Renal pelvis (tissue), 1 donor: ENCODE measurements at regions not wholly inside any gene's neighbourhood (a gene's known extent, or its start where the extent isn't known, plus 50 kb on each side); places are given as distances from the start of the nearest gene placed in this dataset.

Experiments
- DNase-seq: peaks from one replicate; pipeline ENCODE4 v3.0.0-alpha.2; 2013

DNA sequence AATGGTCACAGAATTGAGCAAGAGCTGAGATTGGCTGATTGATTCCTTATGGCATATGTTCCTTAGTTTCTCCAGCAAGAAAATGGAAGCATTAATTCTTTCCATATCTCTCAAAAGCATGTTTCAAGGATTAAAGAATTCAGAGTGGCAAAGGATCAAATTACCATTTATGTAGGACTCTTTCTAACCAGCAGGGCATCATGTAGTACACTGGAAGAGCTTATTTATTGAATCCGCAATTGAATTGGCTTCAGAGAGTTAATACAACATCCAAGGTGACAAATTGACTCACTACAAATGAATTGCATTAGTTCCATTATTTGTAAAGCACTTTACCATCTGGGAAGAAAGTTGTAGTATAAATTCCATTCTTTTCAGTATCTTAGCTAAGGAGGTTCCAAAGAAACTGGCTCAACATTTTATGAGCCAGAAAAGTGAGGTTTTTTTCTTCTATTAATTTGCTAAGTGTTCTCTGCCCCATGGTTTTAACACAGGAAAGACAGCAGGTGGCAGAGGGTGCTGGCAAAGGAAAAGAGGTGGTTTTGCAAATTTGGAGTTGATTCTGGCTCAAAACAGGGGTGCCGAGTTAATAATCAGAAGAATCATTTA lies 409.9 kb downstream of the MTX2 start:
- no peak for DNase-seq

DNA sequence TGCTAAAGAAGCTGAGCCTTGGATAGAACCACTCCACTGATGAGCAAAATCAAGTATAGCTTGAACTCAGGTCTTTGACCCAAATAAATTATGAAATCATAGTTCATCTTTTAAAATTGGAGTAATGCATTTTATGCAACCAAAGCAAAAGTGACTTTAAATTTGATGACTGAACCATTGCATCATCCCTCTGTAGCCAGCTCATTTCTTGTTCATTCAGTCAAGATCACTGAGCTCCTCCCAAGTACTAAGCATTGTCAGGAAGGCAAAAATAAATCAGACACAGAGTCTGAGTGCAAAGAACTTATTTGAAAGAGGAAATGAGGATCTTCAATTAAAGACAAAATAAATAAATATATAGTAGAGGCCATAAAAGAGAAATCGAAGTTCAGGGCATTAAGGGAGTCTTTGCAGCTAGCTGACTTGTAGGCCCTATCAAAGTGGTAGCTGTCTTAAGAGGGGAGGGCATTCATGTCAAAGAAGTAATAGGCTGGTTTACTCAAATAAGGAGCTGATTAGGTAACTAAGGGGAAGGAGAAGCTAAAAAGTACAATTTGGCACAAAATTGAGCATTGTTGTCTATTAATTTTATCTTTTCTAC lies 411.8 kb downstream of the MTX2 start:
- no peak for DNase-seq

DNA sequence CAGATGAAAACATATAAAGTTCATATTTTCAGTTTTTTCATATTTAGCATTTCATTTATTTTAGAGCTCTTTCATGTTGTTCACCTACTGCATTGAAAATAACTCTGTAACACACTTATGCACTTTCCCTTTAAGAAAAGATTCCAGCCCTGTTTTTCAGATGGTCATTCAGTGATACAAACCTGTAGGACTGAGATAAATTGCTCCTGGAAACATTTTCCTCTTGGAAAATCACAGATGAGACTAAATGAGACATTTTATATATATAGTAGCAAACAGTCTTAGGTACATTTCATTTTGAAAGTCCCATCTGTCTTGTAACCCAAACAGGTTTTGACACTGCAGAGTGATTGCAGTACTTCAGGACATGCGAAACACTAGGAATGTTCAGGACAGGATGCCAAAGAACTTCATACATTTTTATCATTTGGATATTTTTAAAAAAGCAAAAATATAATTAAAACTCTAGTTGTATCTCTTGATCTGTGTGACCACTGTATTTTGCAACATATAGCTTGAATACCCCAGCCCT lies 412.4 kb downstream of the MTX2 start:
- DNase-seq = no peak

DNA sequence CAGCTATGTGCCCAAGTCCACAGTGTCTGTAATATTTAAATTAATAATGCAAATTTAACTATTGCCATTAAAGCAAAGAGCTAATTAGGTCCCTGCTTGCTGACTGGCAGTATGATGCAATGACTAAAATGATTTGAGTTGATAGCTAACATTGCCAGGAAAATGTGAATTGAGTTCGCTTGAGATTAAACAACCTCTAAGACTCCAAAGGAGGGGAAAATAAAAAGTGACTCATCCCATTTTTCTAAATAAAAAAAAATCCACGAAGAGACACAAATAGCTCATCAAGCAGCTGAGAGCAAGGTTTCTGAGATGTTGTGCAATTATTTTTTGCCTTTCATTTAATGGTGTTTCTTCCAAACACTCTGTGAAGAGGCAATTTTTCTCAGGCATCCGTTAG lies 413.0 kb downstream of the MTX2 start:
- DNase-seq = no peak

DNA sequence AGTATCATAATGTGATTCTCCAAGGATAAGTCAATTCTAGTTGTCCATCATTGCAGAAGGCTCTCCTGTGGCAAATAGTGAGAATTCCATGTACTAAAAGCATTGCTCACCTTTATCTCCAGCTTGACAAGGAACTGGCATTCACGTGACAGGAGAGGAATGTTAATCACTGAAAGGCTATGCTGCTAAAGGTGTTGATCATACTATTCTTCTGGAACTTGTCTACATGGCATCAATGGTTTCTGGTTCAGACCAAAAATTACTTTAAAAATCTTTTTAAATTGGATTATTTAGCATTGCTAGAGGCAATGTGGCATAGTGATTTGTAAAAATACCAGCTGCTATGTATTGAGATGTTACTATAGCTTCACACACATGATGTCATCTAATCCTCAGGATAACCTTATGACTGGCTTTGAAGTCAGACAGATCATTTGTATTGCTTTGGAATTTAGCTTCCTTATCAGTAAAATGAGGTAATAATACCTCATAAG lies 414.4 kb downstream of the MTX2 start:
- DNase-seq = no peak

DNA sequence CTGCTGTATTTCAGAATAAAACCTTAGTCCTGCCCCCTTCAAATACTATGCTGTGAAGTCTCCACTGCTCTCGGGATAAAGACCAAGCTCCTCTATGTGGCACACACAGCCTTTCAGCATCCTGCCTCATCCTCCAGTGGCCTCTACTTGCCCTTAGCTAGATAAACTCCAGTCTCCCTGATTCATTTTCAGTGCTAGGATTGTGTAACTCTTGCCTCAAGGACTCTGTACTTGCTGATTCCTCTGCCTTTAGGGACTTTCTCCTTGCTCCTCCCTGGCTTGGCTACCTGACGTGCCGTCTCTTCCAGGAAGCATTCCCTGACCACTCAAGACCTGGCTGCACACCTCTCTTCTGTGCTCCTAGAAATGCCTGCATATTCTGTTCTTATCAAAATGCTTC lies 416.7 kb downstream of the MTX2 start:
- no peak for DNase-seq

DNA sequence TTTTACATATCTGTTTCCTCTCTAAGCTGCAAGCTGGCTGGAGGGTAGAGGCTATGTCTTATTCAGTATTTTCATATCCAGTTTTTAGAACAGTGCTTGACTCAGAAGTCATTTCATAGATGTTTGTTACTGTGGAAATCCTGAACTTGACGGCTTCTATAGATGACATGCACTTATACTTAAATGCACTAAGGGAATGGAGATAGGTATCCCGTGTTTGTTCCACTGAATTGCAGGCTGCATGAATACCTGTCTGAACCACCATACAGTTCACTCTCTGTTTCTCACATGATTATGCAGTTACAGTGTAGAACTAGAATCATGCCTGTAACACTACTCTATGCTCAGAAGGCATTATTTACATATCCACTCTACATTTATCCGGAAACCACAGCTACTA lies 417.1 kb downstream of the MTX2 start:
- no peak for DNase-seq

DNA sequence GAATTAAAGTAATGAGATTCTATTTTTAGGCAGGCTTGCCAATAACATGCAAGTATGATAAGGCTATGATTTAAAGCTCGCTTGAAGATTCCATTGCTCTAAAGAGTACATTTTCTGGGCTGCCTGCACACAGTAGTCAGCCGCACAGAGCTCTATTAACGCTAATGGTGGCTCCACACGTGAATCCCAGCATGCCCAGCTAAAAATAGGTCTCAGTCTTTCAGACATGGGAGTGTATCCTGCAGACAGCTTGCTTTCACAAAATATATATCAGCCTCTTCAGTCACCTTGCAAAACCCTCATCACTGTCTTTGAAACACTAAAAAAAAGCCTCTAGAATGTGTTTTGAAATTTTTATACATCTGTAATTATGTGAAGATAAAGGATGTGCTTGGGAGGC lies 418.1 kb downstream of the MTX2 start:
- DNase-seq = no peak

DNA sequence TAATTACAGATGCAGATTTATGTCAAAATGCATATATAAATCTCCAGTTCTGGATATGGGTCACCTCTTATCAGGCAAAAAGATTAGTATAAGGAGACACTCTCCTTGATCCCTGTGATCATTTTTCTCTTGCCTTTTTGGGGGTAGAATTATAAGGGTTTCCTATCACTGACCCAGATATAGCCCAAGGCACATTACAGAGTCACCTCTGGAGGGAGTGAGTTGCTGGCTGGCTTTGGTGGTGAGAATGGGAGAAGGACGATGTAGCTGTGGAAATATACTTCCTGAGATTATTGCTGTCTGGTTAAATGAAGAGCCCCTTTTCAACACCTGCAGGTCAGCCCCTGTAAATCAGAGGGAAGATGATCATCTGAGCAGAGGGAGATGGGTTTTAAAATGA lies 418.7 kb downstream of the MTX2 start:
- no peak for DNase-seq

DNA sequence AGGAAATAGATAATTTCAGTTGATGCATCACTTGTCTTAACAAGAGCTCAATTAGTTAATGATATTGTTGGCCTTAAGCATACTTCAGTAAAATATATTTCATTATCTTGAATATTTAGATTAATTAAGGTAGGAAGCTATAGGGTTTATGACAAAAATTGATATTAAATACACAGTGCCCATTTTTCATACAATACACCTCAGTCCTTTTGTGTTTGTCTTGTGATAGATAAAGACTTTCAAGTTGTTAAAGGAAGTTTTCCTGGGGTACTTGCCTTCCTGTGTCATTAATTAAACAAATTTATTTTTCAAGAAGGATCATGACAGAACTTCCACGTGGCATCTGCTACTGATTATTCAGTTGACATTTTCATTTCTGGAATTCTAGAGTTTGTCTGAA lies 420.5 kb downstream of the MTX2 start:
- DNase-seq = no peak

DNA sequence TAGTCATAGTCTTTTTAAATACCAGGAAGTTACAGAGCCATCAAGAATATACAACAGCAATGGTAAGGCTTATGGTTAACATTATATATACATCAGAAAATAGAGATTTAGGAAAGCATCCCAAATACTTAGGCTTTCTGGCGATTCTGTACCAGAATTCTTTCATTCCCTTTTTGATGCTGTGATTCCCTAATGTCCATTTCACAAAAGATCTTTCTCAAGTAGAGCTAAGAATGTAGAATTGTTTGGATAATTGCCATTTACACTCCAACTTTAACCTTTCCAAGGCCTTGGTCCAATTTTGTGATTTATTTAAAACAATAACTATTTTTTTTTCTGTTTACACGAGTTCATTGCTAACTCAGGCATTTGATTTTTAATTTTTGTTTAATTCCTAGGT lies 422.2 kb downstream of the MTX2 start:
- DNase-seq = no peak

DNA sequence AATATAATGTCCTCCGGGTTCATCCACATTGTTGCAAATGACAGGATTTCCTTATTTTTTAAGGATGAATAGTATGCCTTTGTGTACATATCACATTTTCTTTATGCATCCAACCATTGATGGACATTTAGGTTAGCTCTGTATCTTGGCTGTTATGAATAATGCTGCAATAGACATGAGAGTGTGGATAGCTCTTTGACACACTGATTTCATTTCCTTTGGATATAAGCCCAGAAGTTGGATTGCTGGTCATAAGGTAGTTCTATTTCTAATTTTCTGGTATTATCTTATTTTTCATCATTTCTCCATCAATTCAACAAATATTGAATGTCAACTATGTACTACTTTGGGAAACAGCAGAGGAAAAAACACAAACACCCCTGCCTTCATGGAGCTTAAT lies 423.3 kb downstream of the MTX2 start:
- no peak for DNase-seq

DNA sequence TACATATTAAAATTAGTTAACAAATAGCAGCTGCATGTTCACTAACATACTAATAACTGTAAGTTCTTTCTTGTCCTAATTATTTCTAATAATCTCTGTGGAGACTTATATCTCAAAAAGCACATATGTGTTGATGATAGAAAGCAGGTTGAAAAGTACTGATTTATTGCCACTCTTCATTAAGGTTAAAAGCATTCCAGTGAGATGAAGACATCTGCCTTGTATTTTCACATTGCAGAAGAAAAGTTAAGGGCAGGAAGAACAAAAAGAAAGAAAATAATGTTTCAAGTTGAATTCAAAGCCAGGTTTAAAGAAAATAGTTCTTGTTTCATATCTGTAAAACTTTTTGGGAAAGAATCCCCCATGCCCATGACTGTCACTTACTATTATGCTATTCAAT lies 429.9 kb downstream of the MTX2 start:
- DNase-seq = no peak

DNA sequence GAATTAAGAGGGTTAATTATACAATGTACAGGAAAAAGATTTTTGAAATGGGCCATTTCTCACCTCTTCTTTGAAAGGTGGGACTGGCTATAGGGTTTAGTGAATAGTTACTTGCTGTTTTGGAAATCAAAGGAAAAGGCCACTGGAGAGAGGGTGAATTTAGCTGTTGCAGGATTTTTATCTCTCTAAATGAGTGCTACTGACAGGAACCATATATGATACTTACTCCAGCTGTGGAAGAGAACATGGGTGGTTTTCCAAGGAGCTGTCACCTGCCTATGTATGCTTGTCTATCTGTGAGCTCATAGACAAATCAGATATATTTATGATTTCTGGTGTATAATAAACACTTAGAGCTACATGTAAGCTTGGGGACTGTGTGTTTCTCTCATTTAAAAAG lies 430.4 kb downstream of the MTX2 start:
- no peak for DNase-seq

DNA sequence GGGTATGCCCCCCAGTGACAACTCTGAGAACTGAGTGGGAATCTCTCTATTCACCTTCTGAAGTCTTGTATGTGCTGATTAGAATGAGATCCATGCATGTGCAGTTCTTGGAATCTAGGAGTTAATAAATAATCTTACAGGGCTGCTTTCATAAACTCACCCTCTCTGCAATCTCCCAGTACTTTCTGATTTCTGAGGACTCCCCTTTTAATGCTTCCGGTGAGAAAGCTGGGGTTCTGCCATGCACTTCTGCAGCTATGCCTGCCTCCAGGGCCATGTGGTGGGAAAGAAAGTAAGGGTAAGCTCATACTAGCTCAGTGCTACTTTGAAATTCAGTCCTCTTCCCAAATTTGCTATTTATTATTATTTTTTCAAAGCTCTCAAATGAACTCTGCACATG lies 432.9 kb downstream of the MTX2 start:
- no peak for DNase-seq

DNA sequence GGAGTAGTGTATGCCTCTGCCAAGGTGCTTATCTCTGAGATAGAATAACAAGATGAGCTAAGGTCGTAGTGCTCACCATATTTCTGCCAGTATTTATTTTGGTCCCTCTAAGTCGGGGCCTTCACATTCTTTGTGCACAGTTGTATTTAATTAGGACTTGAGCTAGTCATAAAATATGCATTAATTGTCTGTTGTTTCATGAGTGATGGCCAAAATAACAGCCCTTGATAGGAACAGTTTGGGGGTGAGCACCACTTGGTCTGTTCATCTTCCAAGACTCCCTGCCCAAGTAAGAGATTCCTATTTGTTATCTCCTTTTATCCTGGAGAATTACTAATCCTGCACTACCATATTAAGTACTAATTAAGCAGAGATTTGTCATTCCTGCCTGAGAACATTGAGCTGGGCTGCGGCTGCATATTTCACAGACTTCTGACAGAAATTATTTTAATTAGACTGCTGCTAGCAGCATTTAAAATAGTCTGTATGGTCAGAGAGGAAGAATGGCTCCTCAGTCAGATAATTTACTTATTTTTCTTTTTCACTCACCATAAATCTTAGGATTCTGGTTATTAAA lies 435.1 kb downstream of the MTX2 start:
- DNase-seq = peak; percentile 54

DNA sequence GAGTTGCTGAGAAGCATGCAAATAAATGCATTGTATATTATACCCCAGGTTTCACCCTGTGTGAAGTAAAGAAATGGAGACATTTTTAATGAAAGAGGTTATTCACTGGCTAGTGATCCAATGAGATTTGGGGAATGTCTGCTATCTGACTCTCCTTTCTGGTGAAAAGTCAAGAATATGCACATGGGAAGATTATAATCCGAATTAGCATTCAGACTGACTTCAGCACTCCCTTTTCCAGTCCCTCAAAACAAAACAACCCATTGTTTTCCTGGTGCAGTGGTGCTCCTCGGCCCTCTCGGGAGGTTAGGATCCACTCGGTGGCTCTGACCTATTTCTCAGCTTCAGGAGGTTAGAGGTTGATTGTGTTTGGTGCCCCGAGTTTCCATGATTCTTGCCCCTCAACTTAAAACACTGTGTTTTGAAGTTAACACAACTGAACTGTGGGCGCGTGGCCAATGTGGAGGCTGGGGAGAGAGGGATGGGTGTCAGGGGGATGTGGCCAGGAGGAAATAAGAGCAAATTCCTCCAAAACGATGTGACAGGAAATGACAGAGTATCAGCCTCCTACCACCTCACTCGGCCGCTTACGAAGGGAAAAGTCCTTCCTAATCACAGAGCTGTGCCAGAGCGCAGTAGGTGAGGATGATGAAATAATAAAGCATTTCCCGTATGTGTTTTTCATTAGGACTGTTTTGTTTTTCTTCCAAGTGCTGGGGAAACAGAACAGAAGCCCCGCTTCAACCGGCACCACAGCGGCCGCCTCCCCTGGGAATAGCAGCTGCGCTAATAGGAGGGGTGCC lies 440.1 kb downstream of the MTX2 start:
- no peak for DNase-seq

DNA sequence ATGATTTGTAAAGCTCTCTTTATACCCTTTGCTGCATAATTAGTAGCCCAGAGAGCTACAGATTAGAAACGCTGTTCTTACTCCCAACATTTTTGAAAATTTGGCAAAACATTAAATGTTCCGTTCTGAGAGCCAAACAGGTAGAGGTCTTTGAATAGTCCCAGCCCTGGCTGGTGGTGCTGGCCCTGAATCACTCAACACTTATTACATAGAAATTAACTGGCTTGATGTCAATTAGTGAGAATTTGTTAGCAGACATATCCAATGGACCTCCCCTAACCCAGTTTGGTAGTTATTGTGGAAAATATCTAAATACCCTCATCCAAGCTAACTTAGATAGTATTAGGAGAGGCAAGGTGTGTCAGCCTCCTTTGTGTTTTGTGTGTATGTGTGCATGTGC lies 440.7 kb downstream of the MTX2 start:
- DNase-seq = no peak

DNA sequence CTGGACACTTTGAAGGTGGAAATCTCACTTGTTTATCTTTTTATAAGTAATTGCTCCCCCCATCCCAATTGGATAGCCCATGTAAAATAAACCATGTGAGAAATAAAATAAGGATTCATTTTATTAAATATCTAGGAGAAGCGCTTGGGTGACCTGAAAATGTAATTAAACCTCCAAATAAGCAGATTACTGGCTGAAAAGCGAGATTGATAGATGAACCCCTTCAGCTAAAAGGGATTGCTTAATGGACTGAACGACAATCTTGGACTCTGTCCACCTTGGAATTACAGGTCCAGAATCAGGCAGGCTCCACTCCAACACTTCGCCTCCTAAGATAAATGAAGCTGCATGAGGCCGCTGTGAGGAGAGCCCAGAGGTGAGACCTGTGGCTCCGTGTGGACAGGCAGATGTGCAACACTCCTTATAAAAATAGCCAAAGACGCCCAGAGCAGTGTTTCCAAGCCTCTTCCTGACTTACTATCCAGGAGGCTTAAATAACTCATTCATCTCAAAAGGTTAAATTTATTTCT lies 441.5 kb downstream of the MTX2 start:
- no peak for DNase-seq

DNA sequence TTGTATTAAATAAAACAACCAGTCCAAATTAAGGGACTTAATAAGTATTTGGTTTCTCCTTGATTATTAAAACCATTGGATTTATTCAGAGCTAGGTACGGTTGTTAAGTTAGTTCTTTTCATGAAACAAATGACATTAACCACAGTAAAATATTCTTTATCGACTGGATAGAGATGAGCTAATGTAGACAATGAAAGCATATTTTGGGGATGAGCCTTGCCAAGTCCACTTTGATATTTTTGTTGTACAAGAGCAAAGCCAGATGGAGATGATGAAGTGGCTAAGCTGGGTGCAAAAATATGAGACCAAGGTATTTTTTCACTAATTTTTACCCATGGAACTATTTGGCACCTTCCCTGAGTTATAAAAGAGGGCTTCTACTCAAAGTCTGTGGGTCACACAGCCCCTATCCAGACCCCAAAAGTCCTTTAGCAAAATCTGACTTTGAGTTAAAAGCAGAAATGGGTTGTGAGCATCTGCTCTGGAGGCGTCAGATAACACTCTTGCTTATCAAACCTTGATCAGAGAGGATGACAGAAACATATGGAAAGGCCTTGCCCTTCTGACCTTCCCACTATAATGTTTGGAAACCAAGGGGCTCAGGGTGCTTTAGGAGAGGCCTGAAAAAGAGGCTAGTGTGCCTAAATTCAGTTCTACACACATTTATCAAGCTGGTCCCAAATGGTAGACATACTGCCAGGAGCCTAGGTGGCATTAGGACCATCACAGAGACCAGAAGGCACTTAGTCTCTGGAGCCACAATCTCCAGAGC lies 456.8 kb downstream of the MTX2 start:
- DNase-seq = no peak

DNA sequence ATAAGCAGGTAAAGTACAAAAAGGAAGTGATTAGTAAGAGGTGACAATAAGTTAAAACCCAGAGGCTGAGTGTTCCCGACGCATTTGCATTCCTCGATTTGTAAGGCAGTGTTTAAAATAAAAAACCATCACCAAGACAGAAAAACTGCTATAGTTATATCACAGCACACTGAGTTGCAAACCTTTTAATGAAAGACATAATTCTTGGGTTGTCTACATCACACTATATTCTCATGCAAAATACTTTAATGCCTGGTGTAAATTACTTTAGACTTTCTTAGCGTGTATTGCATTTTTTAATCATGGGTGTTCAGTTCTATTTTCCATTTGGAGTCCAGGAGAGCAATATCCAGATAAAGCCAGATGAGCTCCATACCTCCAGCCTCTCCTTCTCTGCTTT lies 458.5 kb downstream of the MTX2 start:
- no peak for DNase-seq
